Activated naive CD8-positive, alpha-beta T cell treated with anti-CD3 and anti-CD28 coated beads, Interleukin-2, amount 10 ng/mL, durations not matched to agents 7 days and 5 days (primary cell): ENCODE measurements at regions not wholly inside any gene's neighbourhood (a gene's known extent, or its start where the extent isn't known, plus 50 kb on each side); places are given as distances from the start of the nearest gene placed in this dataset.

Experiments
- ATAC-seq: fragments of 150-1000 bp; cut with Tn5 transposase; one replicate; pipeline ENCODE4 v1.10.0; 2021; ENCODE audit warnings: low read depth, moderate library complexity
- POLR2A ChIA-PET: fragments of 350-600 bp; sonication (Branson Sonifier 250); formaldehyde crosslinking; loops from one replicate; lab custom pipeline; 2021; ENCODE audit warnings: antibody characterized with exemption; lab: Charles Lee
- DNase-seq: peaks from one replicate; pipeline ENCODE4 v3.0.0; 2021
- H3K27ac Mint-ChIP-seq: one replicate; pipeline ENCODE4 v1.8.0; 2022; ENCODE audit warnings: mild to moderate bottlenecking, mixed read lengths
- H3K27me3 Mint-ChIP-seq: one replicate; pipeline ENCODE4 v1.8.0; 2022; ENCODE audit warnings: mild to moderate bottlenecking, moderate library complexity, mixed read lengths
- H3K36me3 Mint-ChIP-seq: one replicate; pipeline ENCODE4 v1.8.0; 2021; ENCODE audit warnings: mild to moderate bottlenecking, mixed read lengths
- H3K4me1 Mint-ChIP-seq: one replicate; pipeline ENCODE4 v1.8.0; 2021; ENCODE audit warnings: mixed read lengths
- H3K4me3 Mint-ChIP-seq: one replicate; pipeline ENCODE4 v1.8.0; 2022; ENCODE audit warnings: mild to moderate bottlenecking, moderate library complexity, mixed read lengths
- H3K9me3 Mint-ChIP-seq: one replicate; pipeline ENCODE4 v1.8.0; 2021; ENCODE audit warnings: mixed read lengths

GRCh38 chr4:179843370-179843769 lies 2399.8 kb upstream of the TENM3 start:
- ATAC-seq (no peak), DNase-seq (no peak)
- no peaks in the 10 kb centered on the region for H3K36me3 Mint-ChIP-seq
- no peak overlapping the region for H3K27ac Mint-ChIP-seq
- H3K4me3 Mint-ChIP-seq = no peak overlapping the region
- H3K27me3 Mint-ChIP-seq = no peaks in the 10 kb centered on the region
- H3K4me1 Mint-ChIP-seq = no peaks in the 10 kb centered on the region
- POLR2A ChIA-PET = no interaction called here
- no peaks in the 10 kb centered on the region for H3K9me3 Mint-ChIP-seq

GRCh38 chr4:179855469-179855868 lies 2387.7 kb upstream of the TENM3 start:
- no peaks in the 10 kb centered on the region for H3K36me3 Mint-ChIP-seq

GRCh38 chr4:179858221-179858620 lies 2385.0 kb upstream of the TENM3 start:
- Mint-ChIP-seq H3K27ac (no peak overlapping the region), H3K27me3 (peaks cover 5% of the 10 kb centered on the region), H3K4me3 (no peak overlapping the region), H3K36me3 (no peaks in the 10 kb centered on the region), H3K4me1 (no peaks in the 10 kb centered on the region), H3K9me3 (no peaks in the 10 kb centered on the region)
- POLR2A ChIA-PET = no interaction called here
- DNase-seq = no peak
- ATAC-seq = no peak

More at GRCh38 chr4:179855469-179855868, 2387.7 kb upstream of the TENM3 start:
- Mint-ChIP-seq H3K4me1 (no peaks in the 10 kb centered on the region), H3K27ac (no peak overlapping the region), H3K9me3 (no peaks in the 10 kb centered on the region), H3K4me3 (no peak overlapping the region), H3K27me3 (peaks cover 3% of the 10 kb centered on the region)
- ATAC-seq (no peak), DNase-seq (no peak)
- POLR2A ChIA-PET = no interaction called here

- H3K27me3 Mint-ChIP-seq = no peaks in the 10 kb centered on the region
- no peaks in the 10 kb centered on the region for H3K9me3 Mint-ChIP-seq
- POLR2A ChIA-PET = no interaction called here
- DNase-seq (peak; percentile 51), ATAC-seq (peak; percentile 76)
- H3K27ac Mint-ChIP-seq = no peak overlapping the region
- H3K4me3 Mint-ChIP-seq = no peak overlapping the region
- no peaks in the 10 kb centered on the region for H3K36me3 Mint-ChIP-seq
- H3K4me1 Mint-ChIP-seq = no peaks in the 10 kb centered on the region
Observed at GRCh38 chr4:179867300-179867878, 2375.8 kb upstream of the TENM3 start.

GRCh38 chr4:179871726-179872125 lies 2371.5 kb upstream of the TENM3 start:
- no peak for ATAC-seq
- DNase-seq = no peak
- Mint-ChIP-seq H3K36me3 (no peaks in the 10 kb centered on the region), H3K4me1 (no peaks in the 10 kb centered on the region), H3K27ac (no peak overlapping the region), H3K4me3 (no peak overlapping the region), H3K9me3 (no peaks in the 10 kb centered on the region), H3K27me3 (no peaks in the 10 kb centered on the region)
- POLR2A ChIA-PET = no interaction called here

- Mint-ChIP-seq H3K4me3 (no peak overlapping the region), H3K4me1 (no peaks in the 10 kb centered on the region), H3K9me3 (no peaks in the 10 kb centered on the region), H3K27me3 (no peaks in the 10 kb centered on the region), H3K36me3 (no peaks in the 10 kb centered on the region), H3K27ac (no peak overlapping the region)
- POLR2A ChIA-PET = no interaction called here
- DNase-seq (no peak), ATAC-seq (no peak)
Observed at GRCh38 chr4:179872755-179873154, 2370.4 kb upstream of the TENM3 start.

- Mint-ChIP-seq H3K27ac (no peak overlapping the region), H3K4me1 (no peaks in the 10 kb centered on the region), H3K4me3 (no peak overlapping the region), H3K9me3 (no peaks in the 10 kb centered on the region), H3K36me3 (no peaks in the 10 kb centered on the region), H3K27me3 (no peaks in the 10 kb centered on the region)
- ATAC-seq = no peak
- no peak for DNase-seq
- POLR2A ChIA-PET = no interaction called here
Observed at GRCh38 chr4:179880756-179881155, 2362.4 kb upstream of the TENM3 start.

GRCh38 chr4:179894066-179894778 lies 2349.0 kb upstream of the TENM3 start:
- Mint-ChIP-seq H3K9me3 (no peaks in the 10 kb centered on the region), H3K27ac (no peak overlapping the region), H3K27me3 (no peaks in the 10 kb centered on the region), H3K36me3 (no peaks in the 10 kb centered on the region), H3K4me3 (no peak overlapping the region), H3K4me1 (no peaks in the 10 kb centered on the region)
- POLR2A ChIA-PET = no interaction called here
- no peak for ATAC-seq
- no peak for DNase-seq

GRCh38 chr4:179919587-179919986 lies 2323.6 kb upstream of the TENM3 start:
- DNase-seq (no peak), ATAC-seq (no peak)
- POLR2A ChIA-PET = no interaction called here
- Mint-ChIP-seq H3K27ac (no peak overlapping the region), H3K27me3 (no peaks in the 10 kb centered on the region), H3K36me3 (no peaks in the 10 kb centered on the region), H3K4me1 (no peaks in the 10 kb centered on the region), H3K9me3 (no peaks in the 10 kb centered on the region), H3K4me3 (no peak overlapping the region)

- POLR2A ChIA-PET = no interaction called here
- DNase-seq (no peak), ATAC-seq (no peak)
- no peaks in the 10 kb centered on the region for H3K4me1 Mint-ChIP-seq
- no peaks in the 10 kb centered on the region for H3K27me3 Mint-ChIP-seq
- no peak overlapping the region for H3K4me3 Mint-ChIP-seq
- H3K27ac Mint-ChIP-seq = no peak overlapping the region
- H3K9me3 Mint-ChIP-seq = no peaks in the 10 kb centered on the region
- no peaks in the 10 kb centered on the region for H3K36me3 Mint-ChIP-seq
Observed at GRCh38 chr4:179927473-179927872, 2315.7 kb upstream of the TENM3 start.

GRCh38 chr4:179941911-179942310 lies 2301.3 kb upstream of the TENM3 start:
- no peak for DNase-seq
- no peaks in the 10 kb centered on the region for H3K36me3 Mint-ChIP-seq
- no peak overlapping the region for H3K27ac Mint-ChIP-seq
- ATAC-seq = no peak
- H3K27me3 Mint-ChIP-seq = peaks cover 5% of the 10 kb centered on the region
- no peaks in the 10 kb centered on the region for H3K9me3 Mint-ChIP-seq
- POLR2A ChIA-PET = no interaction called here
- no peak overlapping the region for H3K4me3 Mint-ChIP-seq
- H3K4me1 Mint-ChIP-seq = peaks cover 4% of the 10 kb centered on the region

GRCh38 chr4:179976777-179977176 lies 2266.4 kb upstream of the TENM3 start:
- ATAC-seq (no peak), DNase-seq (no peak)
- H3K27me3 Mint-ChIP-seq = no peaks in the 10 kb centered on the region
- no peaks in the 10 kb centered on the region for H3K4me1 Mint-ChIP-seq
- POLR2A ChIA-PET = no interaction called here
- no peak overlapping the region for H3K27ac Mint-ChIP-seq
- no peaks in the 10 kb centered on the region for H3K36me3 Mint-ChIP-seq
- no peaks in the 10 kb centered on the region for H3K9me3 Mint-ChIP-seq
- H3K4me3 Mint-ChIP-seq = no peak overlapping the region

- POLR2A ChIA-PET = no interaction called here
- Mint-ChIP-seq H3K9me3 (no peaks in the 10 kb centered on the region), H3K4me3 (no peak overlapping the region), H3K27ac (no peak overlapping the region), H3K4me1 (no peaks in the 10 kb centered on the region), H3K27me3 (no peaks in the 10 kb centered on the region), H3K36me3 (no peaks in the 10 kb centered on the region)
- ATAC-seq = no peak
- no peak for DNase-seq
Observed at GRCh38 chr4:179977378-179977777, 2265.8 kb upstream of the TENM3 start.

- no peak overlapping the region for H3K4me3 Mint-ChIP-seq
Observed at GRCh38 chr4:179981161-179981560, 2262.0 kb upstream of the TENM3 start.

More at GRCh38 chr4:179981161-179981560, 2262.0 kb upstream of the TENM3 start:
- POLR2A ChIA-PET = no interaction called here
- DNase-seq (no peak), ATAC-seq (no peak)
- Mint-ChIP-seq H3K27me3 (no peaks in the 10 kb centered on the region), H3K4me1 (no peaks in the 10 kb centered on the region), H3K36me3 (no peaks in the 10 kb centered on the region), H3K9me3 (no peaks in the 10 kb centered on the region), H3K27ac (no peak overlapping the region)
